HEK293 (cell line): ENCODE measurements at regions not wholly inside any gene's neighbourhood (a gene's known extent, or its start where the extent isn't known, plus 50 kb on each side); places are given as distances from the start of the nearest gene placed in this dataset.

Experiments
- CTCF ChIA-PET: fragments of 350-600 bp; formaldehyde crosslinking; extraction: SDS; loops from one replicate; lab custom pipeline; 2021; ENCODE audit warnings: antibody characterized with exemption; lab: Yijun Ruan, JAX
- POLR2A ChIA-PET: fragments of 300-600 bp; formaldehyde crosslinking; extraction: SDS; loops from one replicate; lab custom pipeline; 2020; ENCODE audit warnings: antibody characterized with exemption, inconsistent platforms; lab: Yijun Ruan, JAX
- H3K27ac ChIP-seq: fragments of 200-500 bp; sonication (Bioruptor generic); 2 replicates; pipeline ENCODE4 v1.5.1; 2014; ENCODE audit warnings: low read depth, low read length, control low read depth, inconsistent platforms; ENCODE audit errors: extremely low read depth
- H3K36me3 ChIP-seq, 2 experiments: fragments of 200-500 bp in 1 of 2; sonication (Bioruptor generic) in 1 of 2; 1 replicate in 1 of 2; 2 replicates in 1 of 2; pipeline ENCODE4 v1.5.1; 2014 to 2017; ENCODE audit warnings: inconsistent platforms in 2 of 2, low read length in 2 of 2; ENCODE audit not compliant: control insufficient read depth in 2 of 2, insufficient read depth in 1 of 2
- H3K4me1 ChIP-seq: fragments of 200-500 bp; sonication (Bioruptor generic); 2 replicates; pipeline ENCODE4 v1.5.1; 2014; ENCODE audit warnings: mild to moderate bottlenecking, low read length, inconsistent platforms; ENCODE audit not compliant: control insufficient read depth, insufficient read depth
- H3K4me3 ChIP-seq: 2 replicates; pipeline ENCODE4 v1.5.1; 2011; ENCODE audit warnings: low read depth, mild to moderate bottlenecking, control low read depth, low read length, moderate library complexity
- H3K9me3 ChIP-seq: fragments of 200-500 bp; sonication (Bioruptor generic); 2 replicates; pipeline ENCODE4 v1.5.1; 2014; ENCODE audit warnings: low read depth, low read length, inconsistent platforms; ENCODE audit not compliant: control insufficient read depth, insufficient read depth
- EGR2 ChIP-seq: fragments of 450-650 bp; formaldehyde crosslinking; IDR thresholded peaks from 2 replicates; pipeline ENCODE4 v1.5.1; 2016; ENCODE audit warnings: low read depth, missing biosample characterization, missing genetic modification characterization
- HOXD13 ChIP-seq: sonication (generic); formaldehyde crosslinking; IDR thresholded peaks from 2 replicates; pipeline ENCODE4 v1.8.0; 2022; ENCODE audit warnings: missing genetic modification reagents, borderline replicate concordance
- OVOL3 ChIP-seq: fragments of 450-650 bp; formaldehyde crosslinking; IDR thresholded peaks from 2 replicates; pipeline ENCODE4 v1.5.1; 2016; ENCODE audit warnings: missing biosample characterization, missing genetic modification characterization
- WT1 ChIP-seq: fragments of 450-650 bp; formaldehyde crosslinking; IDR thresholded peaks from 2 replicates; pipeline ENCODE4 v1.5.1; 2016; ENCODE audit warnings: missing biosample characterization, missing genetic modification characterization
- ZBTB49 ChIP-seq: fragments of 450-650 bp; formaldehyde crosslinking; IDR thresholded peaks from 2 replicates; pipeline ENCODE4 v1.5.1; 2016; ENCODE audit warnings: missing biosample characterization, missing genetic modification characterization, low read depth
- ZIC2 ChIP-seq: fragments of 450-650 bp; formaldehyde crosslinking; IDR thresholded peaks from 2 replicates; pipeline ENCODE4 v1.5.1; 2016; ENCODE audit warnings: missing biosample characterization, missing genetic modification characterization
- ZNF121 ChIP-seq: fragments of 450-650 bp; formaldehyde crosslinking; IDR thresholded peaks from 2 replicates; pipeline ENCODE4 v1.5.1; 2016; ENCODE audit warnings: missing biosample characterization, missing genetic modification characterization
- ZNF18 ChIP-seq: fragments of 450-650 bp; formaldehyde crosslinking; IDR thresholded peaks from 2 replicates; pipeline ENCODE4 v1.5.1; 2016; ENCODE audit warnings: missing biosample characterization, missing genetic modification characterization
- ZNF223 ChIP-seq: fragments of 450-650 bp; formaldehyde crosslinking; IDR thresholded peaks from 2 replicates; pipeline ENCODE4 v1.5.1; 2016; ENCODE audit warnings: missing biosample characterization, missing genetic modification characterization
- ZNF292 ChIP-seq: fragments of 450-650 bp; formaldehyde crosslinking; IDR thresholded peaks from 2 replicates; pipeline ENCODE4 v1.5.1; 2016; ENCODE audit warnings: low read depth, missing biosample characterization, missing genetic modification characterization, borderline replicate concordance
- ZNF311 ChIP-seq: fragments of 450-650 bp; formaldehyde crosslinking; IDR thresholded peaks from 2 replicates; pipeline ENCODE4 v1.5.1; 2017; ENCODE audit warnings: missing biosample characterization, missing genetic modification characterization, borderline replicate concordance
- ZNF37A ChIP-seq: fragments of 450-650 bp; IDR thresholded peaks from 2 replicates; pipeline ENCODE4 v1.5.1; 2018; ENCODE audit warnings: missing biosample characterization, missing genetic modification characterization
- ZNF426 ChIP-seq: fragments of 450-650 bp; formaldehyde crosslinking; IDR thresholded peaks from 2 replicates; pipeline ENCODE4 v1.5.1; 2017; ENCODE audit warnings: missing biosample characterization, missing genetic modification characterization, mild to moderate bottlenecking, inconsistent platforms, moderate library complexity
- ZNF529 ChIP-seq: fragments of 450-650 bp; formaldehyde crosslinking; IDR thresholded peaks from 2 replicates; pipeline ENCODE4 v1.5.1; 2017; ENCODE audit warnings: missing genetic modification characterization, missing biosample characterization; ENCODE audit not compliant: insufficient replicate concordance
- ZNF623 ChIP-seq: fragments of 450-650 bp; formaldehyde crosslinking; IDR thresholded peaks from 2 replicates; pipeline ENCODE4 v1.5.1; 2016; ENCODE audit warnings: missing biosample characterization, missing genetic modification characterization
- ZNF785 ChIP-seq: fragments of 450-650 bp; formaldehyde crosslinking; IDR thresholded peaks from 2 replicates; pipeline ENCODE4 v1.5.1; 2016; ENCODE audit warnings: missing biosample characterization, missing genetic modification characterization
- ZNF792 ChIP-seq: fragments of 450-650 bp; formaldehyde crosslinking; IDR thresholded peaks from 2 replicates; pipeline ENCODE4 v1.5.1; 2016; ENCODE audit warnings: missing biosample characterization, missing genetic modification characterization
- ZNF830 ChIP-seq: fragments of 450-650 bp; IDR thresholded peaks from 2 replicates; pipeline ENCODE4 v1.5.0; 2018; ENCODE audit warnings: missing biosample characterization, missing genetic modification characterization, low read depth, mild to moderate bottlenecking, moderate library complexity
- TF ChIP-seq, protein P1 (sequence below): sonication (generic); formaldehyde crosslinking; IDR thresholded peaks from 2 replicates; pipeline ENCODE4 v1.8.1; 2022; ENCODE audit warnings: mild to moderate bottlenecking, moderate library complexity, missing genetic modification reagents

DNA sequence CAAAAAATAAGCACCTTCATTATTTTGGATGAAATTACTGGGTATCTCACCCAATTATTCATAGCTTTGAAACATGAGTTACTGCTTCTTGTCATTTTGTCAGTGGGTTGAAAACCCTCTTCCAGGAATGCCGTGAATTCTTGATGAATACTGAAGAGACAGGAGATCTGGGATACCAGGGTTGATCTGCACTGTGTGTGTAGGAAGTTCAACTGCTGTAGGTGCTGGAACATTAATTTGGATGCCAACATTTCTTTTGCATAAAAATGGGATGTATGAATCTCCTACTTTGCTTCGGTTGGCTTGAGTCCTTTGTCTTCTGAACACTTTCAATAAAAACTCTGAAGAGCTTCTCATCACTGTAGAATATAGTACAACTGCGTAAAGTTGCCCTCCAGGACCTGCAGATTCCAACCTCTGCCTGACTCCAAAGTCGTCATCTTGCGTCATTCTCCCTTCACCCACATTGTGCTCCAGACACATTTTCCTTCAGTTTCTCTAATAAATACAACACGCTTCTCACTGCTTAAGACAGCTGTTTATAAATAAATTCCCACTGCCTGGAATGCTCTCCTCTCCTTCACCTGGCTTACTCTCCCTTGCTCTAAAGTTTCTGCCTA is 312.7 kb upstream of the TGFBR2 start:
- H3K27ac ChIP-seq = no peak overlapping the region
- no peak overlapping the region for H3K4me3 ChIP-seq
- H3K36me3 ChIP-seq = no peaks in the 10 kb centered on the region
- no peaks in the 10 kb centered on the region for H3K9me3 ChIP-seq
- H3K4me1 ChIP-seq = no peaks in the 10 kb centered on the region
- ChIA-PET POLR2A (no interaction called here), CTCF (no interaction called here)
- no peak for TF ChIP-seq ZNF311
- TF ChIP-seq ZNF292 (tag by site-specific recombination) = no peak
- no peak for TF ChIP-seq ZNF18
- TF ChIP-seq, protein P1, sequence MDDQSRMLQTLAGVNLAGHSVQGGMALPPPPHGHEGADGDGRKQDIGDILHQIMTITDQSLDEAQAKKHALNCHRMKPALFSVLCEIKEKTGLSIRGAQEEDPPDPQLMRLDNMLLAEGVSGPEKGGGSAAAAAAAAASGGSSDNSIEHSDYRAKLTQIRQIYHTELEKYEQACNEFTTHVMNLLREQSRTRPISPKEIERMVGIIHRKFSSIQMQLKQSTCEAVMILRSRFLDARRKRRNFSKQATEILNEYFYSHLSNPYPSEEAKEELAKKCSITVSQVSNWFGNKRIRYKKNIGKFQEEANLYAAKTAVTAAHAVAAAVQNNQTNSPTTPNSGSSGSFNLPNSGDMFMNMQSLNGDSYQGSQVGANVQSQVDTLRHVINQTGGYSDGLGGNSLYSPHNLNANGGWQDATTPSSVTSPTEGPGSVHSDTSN = no peak
- no peak for TF ChIP-seq ZIC2 (tag by site-specific recombination)
- no peak for TF ChIP-seq ZNF830 (tag by site-specific recombination)
- TF ChIP-seq ZNF529 (tag by site-specific recombination) = no peak
- no peak for TF ChIP-seq OVOL3 (tag by site-specific recombination)
- TF ChIP-seq, all 188 proteins: peak for 0

DNA sequence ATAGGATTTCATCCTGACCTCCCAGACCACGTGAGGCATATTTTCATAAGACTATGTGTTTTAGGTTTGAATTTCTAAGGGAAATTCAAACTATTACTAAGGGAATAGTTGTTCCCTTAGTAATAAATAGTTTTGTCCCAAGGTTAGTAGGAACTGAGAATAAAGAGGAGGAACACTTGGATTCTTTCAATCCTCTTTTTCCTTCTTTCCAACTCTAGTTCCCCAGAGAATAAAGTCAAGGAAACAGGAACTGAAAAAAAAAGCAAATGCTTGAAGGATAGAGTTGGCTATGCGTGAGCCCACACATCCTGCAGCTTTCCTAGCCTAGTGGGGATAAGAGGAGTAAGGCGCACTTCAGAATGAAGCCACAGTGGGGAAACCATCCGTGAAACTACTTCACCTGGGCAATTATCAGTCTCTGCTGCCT is 312.1 kb upstream of the TGFBR2 start:
- TF ChIP-seq EGR2 (tag by site-specific recombination) (no peak), HOXD13 (CRISPR knock-in tag) (no peak), ZNF426 (no peak), ZNF785 (tag by site-specific recombination) (no peak), ZNF121 (no peak), ZNF37A (tag by site-specific recombination) (no peak), ZNF223 (tag by site-specific recombination) (no peak), WT1 (tag by site-specific recombination) (no peak), ZNF792 (no peak), ZNF623 (tag by site-specific recombination) (no peak), ZBTB49 (tag by site-specific recombination) (no peak)
- Histone ChIP-seq H3K27ac (no peak overlapping the region), H3K4me3 (no peak overlapping the region), H3K36me3 (no peaks in the 10 kb centered on the region), H3K4me1 (no peaks in the 10 kb centered on the region), H3K9me3 (no peaks in the 10 kb centered on the region)
- ChIA-PET POLR2A (no interaction called here), CTCF (no interaction called here)
